ENCODE measurements at regions not wholly inside any gene's neighbourhood (a gene's known extent, or its start where the extent isn't known, plus 50 kb on each side); places are given as distances from the start of the nearest gene placed in this dataset.

DNA sequence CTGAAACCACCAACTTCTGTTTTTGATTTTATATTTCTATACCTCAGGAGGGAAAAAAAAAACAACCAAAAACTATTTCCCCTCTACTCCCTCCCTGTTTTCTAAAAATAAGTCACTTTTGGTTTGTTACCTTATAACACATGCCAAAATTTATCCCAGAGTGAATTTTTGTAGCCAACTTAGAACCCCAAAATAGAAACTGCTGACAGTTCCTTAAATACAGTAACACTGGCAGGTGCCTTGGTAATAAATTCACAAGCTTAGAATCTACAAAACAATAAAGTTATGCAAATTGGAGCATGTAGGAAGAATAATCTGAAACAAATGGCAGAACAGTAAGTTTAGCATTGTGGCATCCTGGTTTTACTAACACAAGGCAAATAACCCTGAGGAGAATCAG, 165.0 kb upstream of the HDAC9 start:
- no peak for DNase-seq (ENCODE audit: low read depth)
- TF ChIP-seq, protein P1, sequence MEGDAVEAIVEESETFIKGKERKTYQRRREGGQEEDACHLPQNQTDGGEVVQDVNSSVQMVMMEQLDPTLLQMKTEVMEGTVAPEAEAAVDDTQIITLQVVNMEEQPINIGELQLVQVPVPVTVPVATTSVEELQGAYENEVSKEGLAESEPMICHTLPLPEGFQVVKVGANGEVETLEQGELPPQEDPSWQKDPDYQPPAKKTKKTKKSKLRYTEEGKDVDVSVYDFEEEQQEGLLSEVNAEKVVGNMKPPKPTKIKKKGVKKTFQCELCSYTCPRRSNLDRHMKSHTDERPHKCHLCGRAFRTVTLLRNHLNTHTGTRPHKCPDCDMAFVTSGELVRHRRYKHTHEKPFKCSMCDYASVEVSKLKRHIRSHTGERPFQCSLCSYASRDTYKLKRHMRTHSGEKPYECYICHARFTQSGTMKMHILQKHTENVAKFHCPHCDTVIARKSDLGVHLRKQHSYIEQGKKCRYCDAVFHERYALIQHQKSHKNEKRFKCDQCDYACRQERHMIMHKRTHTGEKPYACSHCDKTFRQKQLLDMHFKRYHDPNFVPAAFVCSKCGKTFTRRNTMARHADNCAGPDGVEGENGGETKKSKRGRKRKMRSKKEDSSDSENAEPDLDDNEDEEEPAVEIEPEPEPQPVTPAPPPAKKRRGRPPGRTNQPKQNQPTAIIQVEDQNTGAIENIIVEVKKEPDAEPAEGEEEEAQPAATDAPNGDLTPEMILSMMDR (IDR thresholded peaks at IDR 0.05; ENCODE audit: insufficient read depth, low read depth, low read length, missing control alignments): no peak
- no peak overlapping the region for H3K4me3 ChIP-seq (ENCODE audit: low read depth, low read length)

DNA sequence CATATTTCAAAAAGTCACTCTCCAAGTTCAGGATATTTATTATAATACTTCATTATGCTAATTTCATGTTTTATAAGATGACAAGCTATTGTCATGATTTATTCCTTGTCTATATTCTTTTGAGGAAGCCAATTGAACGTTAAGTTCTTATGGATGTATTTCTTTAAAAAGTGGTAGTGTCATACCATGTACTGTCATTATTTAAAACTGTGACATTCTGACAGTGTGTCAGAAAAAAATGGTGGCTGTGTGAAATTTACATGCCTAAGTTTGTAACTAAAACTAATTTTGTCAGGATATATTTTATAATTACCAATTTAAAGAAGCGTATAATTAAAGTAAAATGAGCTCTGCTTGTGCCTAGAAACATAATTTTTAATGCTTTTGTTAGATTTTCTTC, 158.9 kb upstream of the HDAC9 start:
- no peak for DNase-seq (ENCODE audit: low read depth)
- no peak overlapping the region for H3K4me3 ChIP-seq (ENCODE audit: low read depth, low read length)
- TF ChIP-seq, protein P1 (IDR thresholded peaks at IDR 0.05; ENCODE audit: insufficient read depth, low read depth, low read length, missing control alignments): no peak

DNA sequence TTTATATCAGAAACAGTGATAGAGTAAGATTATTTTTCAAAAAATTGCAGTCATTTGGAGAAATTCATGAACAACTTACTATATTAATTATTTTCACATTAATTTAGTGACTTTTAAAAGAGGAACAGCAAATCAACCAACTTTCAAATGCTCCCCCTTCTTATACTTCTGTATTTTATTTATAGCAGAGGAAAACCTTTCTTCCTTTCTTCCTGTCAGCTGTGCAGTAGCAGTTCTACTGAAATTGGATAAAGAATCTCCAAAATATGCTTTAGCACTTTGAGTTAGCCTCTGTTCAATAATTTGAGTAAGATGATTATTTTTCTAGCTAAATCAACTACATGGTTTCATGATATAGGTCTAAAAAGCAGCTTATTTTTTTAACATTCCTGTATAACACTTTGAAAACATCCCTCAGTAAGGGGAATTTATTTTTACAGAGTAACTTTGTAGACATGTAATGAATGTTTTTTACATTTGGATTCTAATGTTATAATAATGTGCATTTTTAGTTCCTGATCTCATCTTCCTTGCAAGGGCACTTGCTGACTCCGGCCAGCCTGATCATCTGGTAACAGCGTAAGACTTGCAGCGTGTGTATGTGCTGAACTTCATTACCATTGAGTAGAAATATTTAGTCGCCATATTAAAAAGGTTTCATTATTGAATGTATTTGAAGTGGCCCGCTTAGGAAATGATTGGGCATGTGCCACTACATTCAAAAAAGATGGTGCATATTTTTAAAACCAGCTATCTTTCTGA, 158.3 kb upstream of the HDAC9 start:
- DNase-seq (ENCODE audit: low read depth): no peak
- H3K4me3 ChIP-seq (ENCODE audit: low read depth, low read length): no peak overlapping the region
- TF ChIP-seq, protein P1 (IDR thresholded peaks at IDR 0.05; ENCODE audit: insufficient read depth, low read depth, low read length, missing control alignments): no peak

DNA sequence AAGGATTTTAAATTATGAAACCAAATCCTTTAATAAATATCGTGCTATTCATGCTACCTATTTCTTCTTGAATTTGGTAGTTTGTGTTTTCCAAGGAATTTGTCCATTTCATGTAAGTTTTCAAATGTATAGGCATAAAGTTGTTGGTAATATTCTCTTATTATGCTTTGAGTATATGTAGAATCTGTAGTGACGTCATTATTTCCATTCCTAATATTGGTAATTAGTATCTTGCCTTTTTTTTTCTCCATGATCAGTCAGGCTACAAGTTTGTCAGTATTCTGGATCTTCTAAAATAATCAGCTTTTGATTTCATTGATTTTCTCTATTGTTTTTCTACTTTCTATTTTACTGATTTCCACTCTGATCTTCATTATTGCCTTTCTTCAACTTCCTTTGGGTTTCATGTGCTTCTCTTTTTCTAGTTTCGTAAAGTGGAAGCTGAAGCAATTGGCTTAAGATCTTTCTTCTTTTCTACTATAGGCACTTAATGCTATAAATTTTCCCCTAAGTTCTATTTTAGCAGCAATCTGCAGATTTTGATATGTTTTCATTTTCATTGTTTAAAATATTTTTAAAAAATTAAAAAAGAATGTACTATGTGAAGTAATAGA, 156.5 kb upstream of the HDAC9 start:
- DNase-seq (ENCODE audit: low read depth): no peak
- H3K4me3 ChIP-seq (ENCODE audit: low read depth, low read length): no peak overlapping the region
- TF ChIP-seq, protein P1 (IDR thresholded peaks at IDR 0.05; ENCODE audit: insufficient read depth, low read depth, low read length, missing control alignments): no peak

DNA sequence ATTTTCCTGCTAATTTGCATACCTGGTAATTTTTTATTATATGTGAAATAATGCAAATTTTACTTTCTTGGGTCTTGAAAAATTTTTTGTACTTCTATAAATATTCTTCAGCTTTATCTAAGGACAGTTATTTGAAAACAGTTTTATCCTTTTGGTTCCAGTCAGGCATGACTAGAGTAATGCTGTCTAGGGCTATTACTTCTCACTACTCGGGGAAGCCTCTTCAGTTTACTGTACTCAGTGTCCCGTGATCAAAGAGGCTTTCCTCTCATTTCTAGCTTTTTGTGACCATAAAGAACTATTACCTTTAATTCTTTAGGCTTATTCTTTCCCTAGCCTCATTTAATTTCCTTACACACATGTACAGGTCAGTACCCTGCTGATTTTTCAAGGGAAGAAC, 153.8 kb upstream of the HDAC9 start:
- no peak for DNase-seq (ENCODE audit: low read depth)
- no peak overlapping the region for H3K4me3 ChIP-seq (ENCODE audit: low read depth, low read length)
- TF ChIP-seq, protein P1 (IDR thresholded peaks at IDR 0.05; ENCODE audit: insufficient read depth, low read depth, low read length, missing control alignments): no peak

DNA sequence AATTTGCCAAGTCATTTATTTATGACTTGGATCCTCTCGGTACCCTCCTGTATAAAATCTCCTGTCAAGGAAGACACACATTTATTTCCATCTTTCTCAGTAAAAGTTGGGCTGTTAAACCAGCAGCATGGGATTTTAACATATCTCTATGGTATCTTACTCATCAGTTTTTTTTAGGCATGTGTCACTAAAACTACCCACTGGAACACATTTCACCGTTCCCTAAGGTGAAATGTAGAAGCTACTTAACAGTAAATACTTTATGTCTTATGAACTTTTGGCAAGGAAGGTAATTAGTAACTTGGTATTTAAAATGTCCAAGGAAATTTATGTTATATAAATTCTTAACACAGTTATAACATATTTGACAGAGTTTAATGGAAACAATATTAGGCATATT, 152.5 kb upstream of the HDAC9 start:
- H3K4me3 ChIP-seq (ENCODE audit: low read depth, low read length): no peak overlapping the region
- TF ChIP-seq, protein P1 (IDR thresholded peaks at IDR 0.05; ENCODE audit: insufficient read depth, low read depth, low read length, missing control alignments): no peak
- DNase-seq (ENCODE audit: low read depth): no peak
